Thoracic aorta (tissue), 2 donors: ENCODE measurements at regions not wholly inside any gene's neighbourhood (a gene's known extent, or its start where the extent isn't known, plus 50 kb on each side); places are given as distances from the start of the nearest gene placed in this dataset.
"Not testable (repeated sequence)": the region's sequence is repeated elsewhere in the genome, so short reads cannot be mapped to it uniquely, and the experiment has no call there.

Experiments
- ATAC-seq: fragments of 150-250 bp; one replicate; pipeline ENCODE4 v1.8.0; 2017; ENCODE audit warnings: low read depth; ENCODE audit not compliant: insufficient number of reproducible peaks, low FRiP score
- DNase-seq: peaks from one replicate; pipeline ENCODE4 v3.0.0-alpha.2; 2020; ENCODE audit warnings: low spot score
- H3K27ac ChIP-seq, 2 donors: fragments of 200-600 bp; sonication (generic); 1 replicate in 1 of 2; 2 replicates in 1 of 2; pipeline ENCODE4 v1.5.1; 2016; ENCODE audit warnings: mild to moderate bottlenecking in 2 of 2, moderate library complexity in 2 of 2
- H3K27me3 ChIP-seq: fragments of 200-600 bp; sonication (generic); replicated peaks from 2 replicates; pipeline ENCODE4 v1.6.0; 2016; ENCODE audit warnings: mild to moderate bottlenecking; ENCODE audit not compliant: insufficient read depth
- H3K36me3 ChIP-seq: fragments of 200-600 bp; sonication (generic); one replicate; pipeline ENCODE4 v1.5.1; 2016
- H3K4me1 ChIP-seq, 2 donors: fragments of 200-600 bp; sonication (generic); 1 replicate in 1 of 2; 2 replicates in 1 of 2; pipeline versions ENCODE4 v1.5.1 to v1.6.0; 2016; ENCODE audit warnings: low read depth in 2 of 2, mild to moderate bottlenecking in 1 of 2; ENCODE audit not compliant: control insufficient read depth in 1 of 2
- H3K4me3 ChIP-seq: fragments of 200-600 bp; sonication (generic); 2 replicates; pipeline ENCODE4 v1.5.1; 2016; ENCODE audit warnings: mild to moderate bottlenecking
- H3K9me3 ChIP-seq: fragments of 200-600 bp; sonication (generic); 2 replicates; pipeline ENCODE4 v1.5.1; 2016
- CTCF ChIP-seq: fragments of 200-600 bp; sonication (generic); IDR thresholded peaks from one replicate; pipeline ENCODE4 v1.5.1; 2019; ENCODE audit warnings: antibody characterized with exemption

DNA sequence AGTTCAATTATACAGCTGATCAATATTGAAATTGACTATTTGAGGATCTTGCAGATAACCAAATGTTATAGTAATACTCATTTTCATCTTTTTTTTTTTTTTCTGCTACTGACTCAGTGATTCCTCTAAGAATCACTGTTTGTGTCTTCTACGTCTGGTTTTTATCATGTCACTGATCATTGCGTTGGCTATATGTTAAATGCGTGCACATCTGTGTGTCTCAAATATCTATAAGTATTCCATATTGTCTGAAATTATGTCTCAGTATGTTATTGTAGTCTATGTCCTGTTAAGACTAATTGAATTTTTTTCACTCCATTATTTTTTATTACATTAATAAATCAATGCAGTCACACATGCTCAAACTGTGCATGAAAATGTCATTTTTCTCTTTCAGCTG, 200.5 kb downstream of the PCDH20 start:
- H3K36me3 ChIP-seq, result no peaks in the 10 kb centered on the region
- TF ChIP-seq CTCF, result no peak
- no peak overlapping the region for H3K4me3 ChIP-seq
- H3K27me3 ChIP-seq, result no peaks in the 10 kb centered on the region
- DNase-seq (no peak), ATAC-seq (no peak)
- no peak overlapping the region for H3K27ac ChIP-seq
- no peaks in the 10 kb centered on the region for H3K4me1 ChIP-seq
- no peaks in the 10 kb centered on the region for H3K9me3 ChIP-seq

DNA sequence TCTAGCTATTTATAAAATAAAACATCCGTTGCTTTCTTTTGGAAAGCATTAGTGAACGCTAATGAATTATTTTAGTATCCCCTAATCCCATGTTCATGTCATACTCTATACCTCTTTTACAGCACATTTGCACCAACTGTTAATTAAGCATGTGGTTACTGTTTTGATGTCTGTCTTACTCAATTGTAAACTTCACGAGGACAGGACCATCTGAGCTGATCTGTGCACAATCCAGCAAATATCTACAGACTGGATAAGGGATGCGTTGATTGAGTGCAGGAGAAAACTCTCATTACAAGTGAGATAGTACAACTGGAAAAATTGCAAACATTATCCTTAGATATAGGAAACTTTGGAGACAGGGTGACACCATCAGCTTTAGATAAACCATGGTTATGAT, 201.1 kb downstream of the PCDH20 start:
- Histone ChIP-seq H3K9me3 (no peaks in the 10 kb centered on the region), H3K4me3 (no peak overlapping the region), H3K27ac (no peak overlapping the region), H3K36me3 (no peaks in the 10 kb centered on the region), H3K27me3 (no peaks in the 10 kb centered on the region), H3K4me1 (no peaks in the 10 kb centered on the region)
- DNase-seq, result no peak
- TF ChIP-seq CTCF, result no peak
- no peak for ATAC-seq

DNA sequence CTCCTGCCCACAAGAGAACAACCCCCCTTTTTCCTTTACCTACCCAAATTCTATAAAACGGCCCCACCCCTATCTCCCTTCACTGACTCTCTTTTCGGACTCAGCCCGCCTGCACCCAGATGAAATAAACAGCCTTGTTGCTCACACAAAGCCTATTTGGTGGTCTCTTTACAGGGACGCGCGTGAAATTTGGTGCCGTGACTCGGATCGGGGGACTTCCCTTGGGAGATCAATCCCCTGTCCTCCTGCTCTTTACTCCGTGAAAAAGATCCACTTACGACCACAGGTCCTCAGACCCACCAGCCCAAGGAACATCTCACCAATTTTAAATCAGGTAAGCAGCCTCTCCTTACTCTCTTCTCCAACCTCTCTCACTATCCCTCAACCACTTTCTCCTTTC, 209.8 kb downstream of the PCDH20 start:
- not testable (repeated sequence) for H3K36me3 ChIP-seq, DNase-seq, H3K4me1 ChIP-seq, H3K27ac ChIP-seq, ATAC-seq, H3K4me3 ChIP-seq, H3K27me3 ChIP-seq, H3K9me3 ChIP-seq

DNA sequence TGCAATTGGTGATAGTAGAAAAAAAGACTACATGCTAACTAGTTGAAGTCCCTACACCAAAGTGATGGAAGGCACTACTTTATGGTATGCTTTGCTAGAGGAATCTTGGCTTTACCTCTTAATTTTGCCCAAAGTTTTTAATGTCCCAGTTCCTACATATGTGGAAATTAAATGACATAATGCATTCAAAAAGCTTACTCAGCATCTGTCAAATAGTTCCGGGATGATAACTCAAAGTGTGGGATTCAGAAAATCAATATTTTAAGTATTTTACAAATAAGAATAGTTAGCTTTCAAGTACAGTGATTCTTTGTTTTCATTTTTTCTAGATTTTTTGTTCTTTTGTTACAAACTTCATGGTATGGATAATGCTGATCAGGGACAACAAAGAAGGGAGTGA, 211.6 kb downstream of the PCDH20 start:
- H3K4me1 ChIP-seq, result no peaks in the 10 kb centered on the region

DNA sequence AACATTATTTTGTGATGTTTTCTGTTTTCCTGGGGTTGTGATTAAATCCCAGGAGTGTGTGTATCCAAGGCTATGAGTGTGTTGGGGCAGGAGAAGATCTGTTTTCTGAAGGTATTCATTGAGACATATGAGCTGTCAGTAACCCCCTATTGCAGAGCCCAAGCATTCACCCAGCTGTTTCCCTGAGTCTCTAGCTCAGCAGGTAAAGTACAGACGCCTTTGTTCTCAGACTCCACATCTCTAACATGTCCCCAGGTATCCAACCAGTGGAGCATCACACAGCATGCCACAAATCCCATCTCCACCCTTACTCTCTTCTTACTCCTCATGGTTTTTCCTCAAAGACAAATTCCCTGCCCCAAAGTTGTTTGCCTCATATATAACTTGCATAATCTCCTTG, 213.6 kb downstream of the PCDH20 start:
- Histone ChIP-seq H3K27ac (no peak overlapping the region), H3K4me3 (no peak overlapping the region), H3K4me1 (no peaks in the 10 kb centered on the region), H3K27me3 (no peaks in the 10 kb centered on the region), H3K9me3 (no peaks in the 10 kb centered on the region), H3K36me3 (no peaks in the 10 kb centered on the region)
- ATAC-seq (no peak), DNase-seq (no peak)
- TF ChIP-seq CTCF, result no peak

More for the DNA sequence above, 211.6 kb downstream of the PCDH20 start:
- no peak for DNase-seq
- no peak overlapping the region for H3K4me3 ChIP-seq
- no peaks in the 10 kb centered on the region for H3K36me3 ChIP-seq
- H3K9me3 ChIP-seq, result no peaks in the 10 kb centered on the region
- no peak overlapping the region for H3K27ac ChIP-seq
- no peak for ATAC-seq
- no peaks in the 10 kb centered on the region for H3K27me3 ChIP-seq
- no peak for TF ChIP-seq CTCF

GRCh38 chr13:61192826-61193225, 222.8 kb downstream of the PCDH20 start:
- TF ChIP-seq CTCF, result no peak
- Histone ChIP-seq H3K9me3 (no peaks in the 10 kb centered on the region), H3K27ac (no peak overlapping the region), H3K4me3 (no peak overlapping the region), H3K36me3 (no peaks in the 10 kb centered on the region), H3K4me1 (no peaks in the 10 kb centered on the region), H3K27me3 (no peaks in the 10 kb centered on the region)
- no peak for DNase-seq
- no peak for ATAC-seq
